ENCODE measurements at regions not wholly inside any gene's neighbourhood (a gene's known extent, or its start where the extent isn't known, plus 50 kb on each side); places are given as distances from the start of the nearest gene placed in this dataset.

GRCh38 chrX:6311540-6311939 lies 82.9 kb upstream of the NLGN4X start:
- DNase-seq: no peak

GRCh38 chrX:6307156-6307555 lies 78.5 kb upstream of the NLGN4X start:
- DNase-seq: no peak

- DNase-seq: no peak
These were observed 71.1 kb upstream of the NLGN4X start for GRCh38 chrX:6299724-6300123.

- no peak for DNase-seq
These were observed 65.0 kb upstream of the NLGN4X start for GRCh38 chrX:6293716-6294115.

- no peak for DNase-seq
These were observed 63.9 kb upstream of the NLGN4X start for GRCh38 chrX:6292599-6292998.

GRCh38 chrX:6291444-6291843 lies 62.8 kb upstream of the NLGN4X start:
- DNase-seq: no peak

- DNase-seq: no peak
These were observed 55.2 kb upstream of the NLGN4X start for GRCh38 chrX:6283826-6284225.

GRCh38 chrX:6279277-6279909 lies 50.7 kb upstream of the NLGN4X start:
- no peak for DNase-seq

Measured in right hindlimb (tissue), 1 donor.